HEK293 (cell line): ENCODE measurements at regions not wholly inside any gene's neighbourhood (a gene's known extent, or its start where the extent isn't known, plus 50 kb on each side); places are given as distances from the start of the nearest gene placed in this dataset.

Experiments
- CTCF ChIA-PET: fragments of 350-600 bp; formaldehyde crosslinking; extraction: SDS; loops from one replicate; lab custom pipeline; 2021; ENCODE audit warnings: antibody characterized with exemption; lab: Yijun Ruan, JAX
- POLR2A ChIA-PET: fragments of 300-600 bp; formaldehyde crosslinking; extraction: SDS; loops from one replicate; lab custom pipeline; 2020; ENCODE audit warnings: antibody characterized with exemption, inconsistent platforms; lab: Yijun Ruan, JAX
- H3K27ac ChIP-seq: fragments of 200-500 bp; sonication (Bioruptor generic); 2 replicates; pipeline ENCODE4 v1.5.1; 2014; ENCODE audit warnings: low read depth, low read length, control low read depth, inconsistent platforms; ENCODE audit errors: extremely low read depth
- H3K36me3 ChIP-seq, 2 experiments: fragments of 200-500 bp in 1 of 2; sonication (Bioruptor generic) in 1 of 2; 1 replicate in 1 of 2; 2 replicates in 1 of 2; pipeline ENCODE4 v1.5.1; 2014 to 2017; ENCODE audit warnings: inconsistent platforms in 2 of 2, low read length in 2 of 2; ENCODE audit not compliant: control insufficient read depth in 2 of 2, insufficient read depth in 1 of 2
- H3K4me1 ChIP-seq: fragments of 200-500 bp; sonication (Bioruptor generic); 2 replicates; pipeline ENCODE4 v1.5.1; 2014; ENCODE audit warnings: mild to moderate bottlenecking, low read length, inconsistent platforms; ENCODE audit not compliant: control insufficient read depth, insufficient read depth
- H3K4me3 ChIP-seq: 2 replicates; pipeline ENCODE4 v1.5.1; 2011; ENCODE audit warnings: low read depth, mild to moderate bottlenecking, control low read depth, low read length, moderate library complexity
- H3K9me3 ChIP-seq: fragments of 200-500 bp; sonication (Bioruptor generic); 2 replicates; pipeline ENCODE4 v1.5.1; 2014; ENCODE audit warnings: low read depth, low read length, inconsistent platforms; ENCODE audit not compliant: control insufficient read depth, insufficient read depth
- GLIS1 ChIP-seq: fragments of 450-650 bp; formaldehyde crosslinking; IDR thresholded peaks from 2 replicates; pipeline ENCODE4 v1.5.1; 2016; ENCODE audit warnings: missing biosample characterization, missing genetic modification characterization
- HOXA7 ChIP-seq: sonication (generic); formaldehyde crosslinking; IDR thresholded peaks from 2 replicates; pipeline ENCODE4 v1.8.1; 2022; ENCODE audit warnings: missing genetic modification reagents, borderline replicate concordance
- HOXD13 ChIP-seq: sonication (generic); formaldehyde crosslinking; IDR thresholded peaks from 2 replicates; pipeline ENCODE4 v1.8.0; 2022; ENCODE audit warnings: missing genetic modification reagents, borderline replicate concordance
- KLF8 ChIP-seq: fragments of 450-650 bp; formaldehyde crosslinking; IDR thresholded peaks from 2 replicates; pipeline ENCODE4 v1.5.1; 2016; ENCODE audit warnings: missing biosample characterization, missing genetic modification characterization
- TCF7L2 ChIP-seq: IDR thresholded peaks from 2 replicates; pipeline ENCODE4 v1.6.1; 2011; ENCODE audit warnings: low read depth, mild to moderate bottlenecking, inconsistent platforms, low read length, moderate library complexity, borderline replicate concordance
- ZBTB48 ChIP-seq: fragments of 450-650 bp; formaldehyde crosslinking; IDR thresholded peaks from 2 replicates; pipeline ENCODE4 v1.5.1; 2016; ENCODE audit warnings: missing biosample characterization, missing genetic modification characterization
- ZNF10 ChIP-seq: fragments of 450-650 bp; formaldehyde crosslinking; IDR thresholded peaks from 2 replicates; pipeline ENCODE4 v1.5.1; 2017; ENCODE audit warnings: missing biosample characterization, missing genetic modification characterization
- ZNF121 ChIP-seq: fragments of 450-650 bp; formaldehyde crosslinking; IDR thresholded peaks from 2 replicates; pipeline ENCODE4 v1.5.1; 2016; ENCODE audit warnings: missing biosample characterization, missing genetic modification characterization
- ZNF184 ChIP-seq: fragments of 450-650 bp; IDR thresholded peaks from 2 replicates; pipeline ENCODE4 v1.5.1; 2018; ENCODE audit warnings: missing biosample characterization, mild to moderate bottlenecking, missing genetic modification characterization
- ZNF214 ChIP-seq: fragments of 450-650 bp; formaldehyde crosslinking; IDR thresholded peaks from 2 replicates; pipeline ENCODE4 v1.5.1; 2017; ENCODE audit warnings: missing biosample characterization, mild to moderate bottlenecking, missing genetic modification characterization, borderline replicate concordance
- ZNF26 ChIP-seq: fragments of 450-650 bp; formaldehyde crosslinking; IDR thresholded peaks from 2 replicates; pipeline ENCODE4 v1.5.1; 2016; ENCODE audit warnings: missing biosample characterization, missing genetic modification characterization
- ZNF423 ChIP-seq: fragments of 450-650 bp; formaldehyde crosslinking; IDR thresholded peaks from 2 replicates; pipeline ENCODE4 v1.5.1; 2016; ENCODE audit warnings: missing biosample characterization, missing genetic modification characterization
- ZNF501 ChIP-seq: fragments of 450-650 bp; formaldehyde crosslinking; IDR thresholded peaks from 2 replicates; pipeline ENCODE4 v1.5.1; 2016; ENCODE audit warnings: missing biosample characterization, missing genetic modification characterization
- ZNF629 ChIP-seq: fragments of 450-650 bp; formaldehyde crosslinking; IDR thresholded peaks from 2 replicates; pipeline ENCODE4 v1.5.1; 2017; ENCODE audit warnings: missing biosample characterization, missing genetic modification characterization
- ZNF664 ChIP-seq: fragments of 450-650 bp; formaldehyde crosslinking; IDR thresholded peaks from 2 replicates; pipeline ENCODE4 v1.5.1; 2016; ENCODE audit warnings: missing biosample characterization, missing genetic modification characterization
- ZNF76 ChIP-seq: fragments of 450-650 bp; formaldehyde crosslinking; IDR thresholded peaks from 2 replicates; pipeline ENCODE4; 2016; ENCODE audit warnings: low read depth, missing biosample characterization, missing genetic modification characterization, borderline replicate concordance
- ZNF777 ChIP-seq: fragments of 450-650 bp; formaldehyde crosslinking; IDR thresholded peaks from 2 replicates; pipeline ENCODE4 v1.5.1; 2017; ENCODE audit warnings: missing biosample characterization, missing genetic modification characterization, borderline replicate concordance
- ZNF785 ChIP-seq: fragments of 450-650 bp; formaldehyde crosslinking; IDR thresholded peaks from 2 replicates; pipeline ENCODE4 v1.5.1; 2016; ENCODE audit warnings: missing biosample characterization, missing genetic modification characterization
- ZXDB ChIP-seq: fragments of 450-650 bp; formaldehyde crosslinking; IDR thresholded peaks from 2 replicates; pipeline ENCODE4 v1.5.1; 2016; ENCODE audit warnings: missing biosample characterization, missing genetic modification characterization
- TF ChIP-seq, protein P1 (sequence below): fragments of 450-650 bp; formaldehyde crosslinking; IDR thresholded peaks from 2 replicates; pipeline ENCODE4 v1.5.1; 2016; ENCODE audit warnings: missing biosample characterization, missing genetic modification characterization
- TF ChIP-seq, protein P2 (sequence below): fragments of 450-650 bp; IDR thresholded peaks from 2 replicates; pipeline ENCODE4 v1.5.1; 2018; ENCODE audit warnings: missing biosample characterization, missing genetic modification characterization
- TF ChIP-seq, protein P3 (sequence below): fragments of 450-650 bp; formaldehyde crosslinking; conservative IDR thresholded peaks from 2 replicates; pipeline ENCODE4 v1.5.1; 2016; ENCODE audit warnings: low read depth, missing biosample characterization, missing genetic modification characterization
- TF ChIP-seq, protein P4 (sequence below): fragments of 450-650 bp; formaldehyde crosslinking; IDR thresholded peaks from 2 replicates; pipeline ENCODE4 v1.5.1; 2016; ENCODE audit warnings: missing biosample characterization, missing genetic modification characterization

- TF ChIP-seq, protein P1, sequence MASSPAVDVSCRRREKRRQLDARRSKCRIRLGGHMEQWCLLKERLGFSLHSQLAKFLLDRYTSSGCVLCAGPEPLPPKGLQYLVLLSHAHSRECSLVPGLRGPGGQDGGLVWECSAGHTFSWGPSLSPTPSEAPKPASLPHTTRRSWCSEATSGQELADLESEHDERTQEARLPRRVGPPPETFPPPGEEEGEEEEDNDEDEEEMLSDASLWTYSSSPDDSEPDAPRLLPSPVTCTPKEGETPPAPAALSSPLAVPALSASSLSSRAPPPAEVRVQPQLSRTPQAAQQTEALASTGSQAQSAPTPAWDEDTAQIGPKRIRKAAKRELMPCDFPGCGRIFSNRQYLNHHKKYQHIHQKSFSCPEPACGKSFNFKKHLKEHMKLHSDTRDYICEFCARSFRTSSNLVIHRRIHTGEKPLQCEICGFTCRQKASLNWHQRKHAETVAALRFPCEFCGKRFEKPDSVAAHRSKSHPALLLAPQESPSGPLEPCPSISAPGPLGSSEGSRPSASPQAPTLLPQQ = no peak
- TF ChIP-seq ZNF10 (tag by site-specific recombination) (no peak), ZNF423 (tag by site-specific recombination) (no peak), ZNF785 (tag by site-specific recombination) (no peak), ZNF501 (tag by site-specific recombination) (no peak), ZNF777 (tag by site-specific recombination) (no peak), HOXD13 (no peak), ZNF664 (tag by site-specific recombination) (no peak)
- TF ChIP-seq, protein P2, sequence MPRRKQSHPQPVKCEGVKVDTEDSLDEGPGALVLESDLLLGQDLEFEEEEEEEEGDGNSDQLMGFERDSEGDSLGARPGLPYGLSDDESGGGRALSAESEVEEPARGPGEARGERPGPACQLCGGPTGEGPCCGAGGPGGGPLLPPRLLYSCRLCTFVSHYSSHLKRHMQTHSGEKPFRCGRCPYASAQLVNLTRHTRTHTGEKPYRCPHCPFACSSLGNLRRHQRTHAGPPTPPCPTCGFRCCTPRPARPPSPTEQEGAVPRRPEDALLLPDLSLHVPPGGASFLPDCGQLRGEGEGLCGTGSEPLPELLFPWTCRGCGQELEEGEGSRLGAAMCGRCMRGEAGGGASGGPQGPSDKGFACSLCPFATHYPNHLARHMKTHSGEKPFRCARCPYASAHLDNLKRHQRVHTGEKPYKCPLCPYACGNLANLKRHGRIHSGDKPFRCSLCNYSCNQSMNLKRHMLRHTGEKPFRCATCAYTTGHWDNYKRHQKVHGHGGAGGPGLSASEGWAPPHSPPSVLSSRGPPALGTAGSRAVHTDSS = no peak
These were observed 197.1 kb upstream of the HMHB1 start (continued) for GRCh38 chr5:143614831-143615230.

DNA sequence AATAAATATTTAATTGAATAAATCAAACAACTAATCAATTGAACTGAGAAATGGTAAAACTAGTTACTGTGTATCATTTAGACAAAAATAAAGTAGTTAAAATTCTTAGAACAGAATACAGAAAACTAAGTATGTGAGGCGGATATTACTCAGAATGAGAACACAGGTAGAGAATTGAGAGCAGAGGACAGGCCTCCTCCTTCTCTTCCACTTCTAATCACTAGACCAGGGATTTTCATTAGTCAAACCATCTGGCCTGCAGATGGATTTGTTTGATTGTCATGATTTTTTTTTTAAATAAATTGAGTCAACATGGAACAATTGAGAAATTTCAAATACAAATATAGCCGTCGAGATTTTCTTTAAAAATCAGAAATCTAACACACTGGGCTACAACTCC lies 198.6 kb upstream of the HMHB1 start:
- CTCF ChIA-PET = no interaction called here
- Histone ChIP-seq H3K4me3 (no peak overlapping the region), H3K36me3 (no peaks in the 10 kb centered on the region), H3K9me3 (no peaks in the 10 kb centered on the region), H3K4me1 (no peaks in the 10 kb centered on the region), H3K27ac (no peak overlapping the region)
- POLR2A ChIA-PET = no interaction called here
- TF ChIP-seq HOXA7 (CRISPR knock-in tag) (no peak), KLF8 (tag by site-specific recombination) (no peak), ZBTB48 (tag by site-specific recombination) (no peak), ZNF214 (no peak), ZNF184 (tag by site-specific recombination) (no peak), ZNF777 (tag by site-specific recombination) (no peak), GLIS1 (tag by site-specific recombination) (no peak), ZNF26 (no peak), ZNF76 (tag by site-specific recombination) (no peak), ZNF629 (tag by site-specific recombination) (no peak), ZNF121 (tag by site-specific recombination) (no peak), TCF7L2 (no peak), ZXDB (tag by site-specific recombination) (no peak)
- TF ChIP-seq, protein P3, sequence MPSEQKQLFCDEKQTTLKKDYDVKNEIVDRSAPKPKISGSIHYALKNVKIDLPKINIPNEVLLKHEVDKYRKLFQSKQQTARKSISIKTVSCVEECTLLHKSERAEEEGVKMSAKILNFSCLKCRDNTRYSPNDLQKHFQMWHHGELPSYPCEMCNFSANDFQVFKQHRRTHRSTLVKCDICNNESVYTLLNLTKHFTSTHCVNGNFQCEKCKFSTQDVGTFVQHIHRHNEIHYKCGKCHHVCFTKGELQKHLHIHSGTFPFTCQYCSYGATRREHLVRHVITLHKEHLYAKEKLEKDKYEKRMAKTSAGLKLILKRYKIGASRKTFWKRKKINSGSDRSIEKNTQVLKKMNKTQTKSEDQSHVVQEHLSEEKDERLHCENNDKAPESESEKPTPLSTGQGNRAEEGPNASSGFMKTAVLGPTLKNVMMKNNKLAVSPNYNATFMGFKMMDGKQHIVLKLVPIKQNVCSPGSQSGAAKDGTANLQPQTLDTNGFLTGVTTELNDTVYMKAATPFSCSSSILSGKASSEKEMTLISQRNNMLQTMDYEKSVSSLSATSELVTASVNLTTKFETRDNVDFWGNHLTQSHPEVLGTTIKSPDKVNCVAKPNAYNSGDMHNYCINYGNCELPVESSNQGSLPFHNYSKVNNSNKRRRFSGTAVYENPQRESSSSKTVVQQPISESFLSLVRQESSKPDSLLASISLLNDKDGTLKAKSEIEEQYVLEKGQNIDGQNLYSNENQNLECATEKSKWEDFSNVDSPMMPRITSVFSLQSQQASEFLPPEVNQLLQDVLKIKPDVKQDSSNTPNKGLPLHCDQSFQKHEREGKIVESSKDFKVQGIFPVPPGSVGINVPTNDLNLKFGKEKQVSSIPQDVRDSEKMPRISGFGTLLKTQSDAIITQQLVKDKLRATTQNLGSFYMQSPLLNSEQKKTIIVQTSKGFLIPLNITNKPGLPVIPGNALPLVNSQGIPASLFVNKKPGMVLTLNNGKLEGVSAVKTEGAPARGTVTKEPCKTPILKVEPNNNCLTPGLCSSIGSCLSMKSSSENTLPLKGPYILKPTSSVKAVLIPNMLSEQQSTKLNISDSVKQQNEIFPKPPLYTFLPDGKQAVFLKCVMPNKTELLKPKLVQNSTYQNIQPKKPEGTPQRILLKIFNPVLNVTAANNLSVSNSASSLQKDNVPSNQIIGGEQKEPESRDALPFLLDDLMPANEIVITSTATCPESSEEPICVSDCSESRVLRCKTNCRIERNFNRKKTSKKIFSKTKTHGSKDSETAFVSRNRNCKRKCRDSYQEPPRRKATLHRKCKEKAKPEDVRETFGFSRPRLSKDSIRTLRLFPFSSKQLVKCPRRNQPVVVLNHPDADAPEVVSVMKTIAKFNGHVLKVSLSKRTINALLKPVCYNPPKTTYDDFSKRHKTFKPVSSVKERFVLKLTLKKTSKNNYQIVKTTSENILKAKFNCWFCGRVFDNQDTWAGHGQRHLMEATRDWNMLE (tag by site-specific recombination) = no peak
- TF ChIP-seq, protein P4, sequence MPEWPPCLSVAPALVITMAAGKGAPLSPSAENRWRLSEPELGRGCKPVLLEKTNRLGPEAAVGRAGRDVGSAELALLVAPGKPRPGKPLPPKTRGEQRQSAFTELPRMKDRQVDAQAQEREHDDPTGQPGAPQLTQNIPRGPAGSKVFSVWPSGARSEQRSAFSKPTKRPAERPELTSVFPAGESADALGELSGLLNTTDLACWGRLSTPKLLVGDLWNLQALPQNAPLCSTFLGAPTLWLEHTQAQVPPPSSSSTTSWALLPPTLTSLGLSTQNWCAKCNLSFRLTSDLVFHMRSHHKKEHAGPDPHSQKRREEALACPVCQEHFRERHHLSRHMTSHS (tag by site-specific recombination) = no peak
- TF ChIP-seq, protein P2 = no peak
